Activated CD4-positive, alpha-beta T cell treated with anti-CD3 and anti-CD28 coated beads for 4 hours (primary cell): ENCODE measurements at regions not wholly inside any gene's neighbourhood (a gene's known extent, or its start where the extent isn't known, plus 50 kb on each side); places are given as distances from the start of the nearest gene placed in this dataset.
"Not testable (repeated sequence)": the region's sequence is repeated elsewhere in the genome, so short reads cannot be mapped to it uniquely, and the experiment has no call there.

Experiments
- DNase-seq, 2 donors: peaks; one replicate each; pipeline ENCODE4 v3.0.0-alpha.2; 2020

DNA sequence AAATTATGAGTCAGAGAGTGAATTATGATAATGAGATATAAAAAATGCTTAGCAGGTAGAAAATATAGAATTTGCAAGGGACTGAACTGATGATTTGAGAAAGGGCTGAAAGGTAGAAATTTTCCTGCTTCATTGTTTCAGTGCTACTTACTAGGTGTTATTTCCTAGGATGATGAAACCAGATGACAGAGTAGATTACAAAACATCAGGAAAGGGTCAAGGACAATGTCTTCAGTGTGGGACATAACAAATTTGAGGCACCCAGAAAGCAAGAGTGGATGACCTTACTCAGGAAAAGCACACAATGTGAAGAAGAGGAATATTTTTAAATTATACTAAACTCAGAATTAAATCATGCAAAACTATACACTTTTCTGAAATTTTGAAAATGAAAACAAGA is 102.1 kb downstream of the SHCBP1 start:
- DNase-seq = no peak

DNA sequence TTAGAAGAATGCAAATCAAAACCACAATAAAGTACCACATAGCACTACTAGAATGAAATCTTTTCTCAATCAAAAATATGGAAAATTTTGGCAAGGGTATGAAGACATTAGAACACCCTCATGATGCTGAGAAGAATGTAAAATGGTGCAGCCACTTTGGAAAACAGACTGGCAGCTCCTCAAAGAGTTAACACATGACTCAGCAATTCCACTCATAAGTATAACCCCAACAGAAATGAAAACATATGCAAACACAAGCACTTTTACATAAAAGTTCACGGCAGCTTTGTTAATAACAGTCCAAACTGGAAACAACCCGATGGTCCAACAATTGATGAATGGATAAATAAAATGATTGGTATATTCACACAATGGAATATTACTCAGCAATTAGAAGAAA is 124.5 kb downstream of the SHCBP1 start:
- no peak for DNase-seq

DNA sequence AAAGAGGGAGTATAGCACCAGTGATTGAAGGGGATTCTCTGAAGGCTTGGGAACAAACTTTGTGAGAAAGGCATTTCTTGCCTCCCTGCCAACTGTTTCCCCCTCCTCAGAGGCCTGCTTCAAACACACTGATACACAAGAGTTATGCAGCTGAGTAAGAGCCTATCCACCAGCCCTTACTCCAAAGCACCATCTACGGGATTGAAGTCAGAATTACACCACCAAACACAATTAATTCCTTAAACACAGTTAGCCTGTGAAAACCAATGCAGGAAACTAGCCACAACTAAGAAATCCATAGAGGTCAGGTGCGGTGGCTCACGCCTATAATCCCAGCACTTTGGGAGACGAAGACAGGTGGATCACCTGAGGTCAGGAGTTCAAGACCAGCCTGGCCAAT is 138.3 kb downstream of the SHCBP1 start:
- no peak for DNase-seq

DNA sequence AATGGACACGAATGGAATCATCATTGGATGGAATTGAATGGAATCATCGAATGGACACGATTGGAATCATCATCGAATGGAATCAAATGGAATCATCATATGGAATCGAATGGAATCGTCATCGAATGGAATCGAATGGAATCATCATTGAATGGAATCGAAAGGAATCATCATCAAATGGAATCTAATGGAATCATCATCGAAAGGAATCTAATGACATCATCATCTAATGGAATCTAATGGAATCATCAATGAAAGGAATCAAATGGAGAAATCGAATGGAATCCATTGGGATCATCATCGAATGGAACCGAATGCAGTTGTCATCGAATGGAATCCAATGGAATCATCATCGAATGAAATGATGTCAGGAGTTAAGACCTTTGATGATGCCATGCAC is 154.9 kb downstream of the SHCBP1 start:
- no peak for DNase-seq

DNA sequence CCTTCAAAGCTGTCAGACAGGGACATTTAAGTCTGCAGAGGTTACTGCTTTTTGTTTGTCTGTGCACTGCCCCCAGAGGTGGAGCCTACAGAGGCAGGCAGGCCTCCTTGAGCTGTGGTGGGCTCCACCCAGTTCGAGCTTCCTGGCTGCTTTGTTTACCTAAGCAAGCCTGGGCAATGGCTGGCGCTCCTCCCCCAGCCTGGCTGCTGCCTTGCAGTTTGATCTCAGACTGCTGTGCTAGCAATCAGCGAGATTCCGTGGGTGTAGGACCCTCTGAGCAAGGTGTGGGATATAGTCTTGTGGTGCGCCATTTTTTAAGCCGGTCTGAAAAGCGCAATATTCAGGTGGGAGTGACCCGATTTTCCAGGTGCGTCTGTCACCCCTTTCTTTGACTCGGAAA is 166.4 kb downstream of the SHCBP1 start:
- not testable (repeated sequence) for DNase-seq

DNA sequence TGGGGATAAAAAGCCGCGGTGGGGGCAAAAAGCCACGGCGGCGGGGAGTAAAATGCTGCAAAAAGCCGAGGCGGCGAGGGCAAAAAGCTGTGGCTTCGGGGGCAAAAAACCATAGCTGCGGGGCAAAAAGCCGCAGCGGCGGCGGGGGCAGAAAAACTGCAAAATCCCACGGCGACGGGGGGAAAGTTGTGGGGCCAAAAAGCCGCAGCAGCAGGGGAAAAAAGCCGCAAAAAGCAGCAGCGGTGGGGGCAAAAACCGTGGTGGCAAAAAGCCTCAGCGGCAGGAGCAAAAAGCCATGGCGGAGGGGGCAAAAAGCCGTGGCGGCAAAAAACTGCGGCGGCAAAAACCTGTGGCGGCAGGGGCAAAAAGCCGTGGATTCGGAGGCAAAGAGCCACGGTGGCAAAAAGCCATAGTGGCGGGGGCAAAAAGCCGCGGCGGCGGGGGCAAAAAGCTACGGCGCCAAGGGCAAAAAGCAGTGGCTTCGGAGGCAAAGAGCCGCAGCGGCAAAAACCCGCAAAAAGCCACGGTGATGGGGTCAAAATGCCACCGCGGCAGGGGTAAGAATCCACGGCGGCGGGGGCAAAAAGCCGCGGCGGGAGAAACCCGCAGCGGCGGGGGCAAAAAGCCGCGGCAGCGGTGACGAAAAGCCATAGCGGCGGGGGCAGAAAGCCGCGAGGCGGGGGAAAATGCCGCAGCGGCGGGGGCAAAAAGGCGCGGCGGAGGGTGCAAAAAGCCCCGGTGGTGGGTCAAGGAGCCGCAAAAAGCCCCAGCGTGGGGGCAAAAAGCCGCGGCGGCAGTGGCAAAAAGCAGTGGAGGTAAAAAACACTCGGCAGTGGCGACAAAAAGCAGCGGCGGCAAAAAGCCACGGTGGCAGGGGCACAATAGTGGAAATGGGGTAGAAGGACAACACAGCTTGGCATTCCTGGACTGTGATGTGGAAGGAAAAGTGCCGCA is 192.8 kb downstream of the SHCBP1 start:
- no peak for DNase-seq

DNA sequence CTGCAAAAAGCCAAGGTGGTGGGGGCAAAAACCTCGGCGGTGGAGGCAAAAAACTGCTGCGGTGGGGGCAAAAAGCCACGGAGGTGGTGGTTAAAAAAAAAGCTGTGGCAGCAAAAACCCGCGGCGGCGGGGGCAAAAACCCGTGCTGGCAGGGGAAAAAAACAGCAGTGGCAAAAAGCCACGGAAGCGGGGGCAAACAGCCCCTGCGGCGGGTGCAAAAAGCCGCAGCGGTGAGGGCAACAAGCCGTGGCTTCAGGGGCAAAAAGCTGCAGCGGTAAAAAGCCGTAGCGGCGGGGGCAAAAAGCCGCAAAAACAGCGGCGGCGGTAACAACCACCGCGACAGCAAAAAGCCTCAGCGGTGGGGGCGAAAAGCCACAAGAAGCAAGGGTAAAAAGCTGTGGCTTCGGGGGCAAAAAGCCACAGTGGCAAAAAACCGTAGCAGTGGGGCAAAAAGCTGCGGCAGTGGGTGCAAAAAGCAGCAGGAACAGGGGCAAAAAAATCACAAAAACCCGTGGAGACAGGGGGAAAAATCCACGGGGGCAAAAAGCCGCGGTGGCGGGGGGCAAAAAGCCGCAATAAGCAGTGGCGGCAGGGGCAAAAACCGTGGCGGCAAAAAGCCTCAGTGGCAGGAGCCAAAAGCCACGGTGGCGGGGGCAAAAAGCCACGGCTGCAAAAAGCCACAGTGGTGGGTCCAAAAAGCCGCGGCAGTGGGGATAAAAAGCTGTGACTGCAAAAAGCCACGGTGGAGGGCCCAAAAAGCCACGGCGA is 193.7 kb downstream of the SHCBP1 start:
- no peak for DNase-seq

DNA sequence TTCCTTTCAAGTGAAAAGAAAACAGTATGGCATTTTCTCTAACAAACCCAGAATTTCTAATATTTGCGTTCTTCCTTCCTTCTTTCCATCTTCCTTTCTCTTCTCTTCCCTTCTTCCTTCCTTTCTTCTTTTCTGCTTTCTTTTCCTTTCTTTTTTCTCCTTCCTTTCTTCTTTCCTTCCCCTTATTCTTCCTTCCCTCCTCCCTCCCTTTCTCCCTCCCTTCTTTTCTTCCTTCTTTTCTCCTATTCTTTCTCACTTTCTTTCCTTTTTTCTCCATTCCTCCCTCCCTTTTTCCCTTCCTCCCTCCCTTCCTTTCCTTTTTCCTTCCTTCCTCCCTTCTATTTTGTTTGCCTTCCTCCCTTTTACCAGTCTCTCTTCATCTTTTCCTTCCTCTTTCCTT is 194.8 kb downstream of the SHCBP1 start:
- no peak for DNase-seq

DNA sequence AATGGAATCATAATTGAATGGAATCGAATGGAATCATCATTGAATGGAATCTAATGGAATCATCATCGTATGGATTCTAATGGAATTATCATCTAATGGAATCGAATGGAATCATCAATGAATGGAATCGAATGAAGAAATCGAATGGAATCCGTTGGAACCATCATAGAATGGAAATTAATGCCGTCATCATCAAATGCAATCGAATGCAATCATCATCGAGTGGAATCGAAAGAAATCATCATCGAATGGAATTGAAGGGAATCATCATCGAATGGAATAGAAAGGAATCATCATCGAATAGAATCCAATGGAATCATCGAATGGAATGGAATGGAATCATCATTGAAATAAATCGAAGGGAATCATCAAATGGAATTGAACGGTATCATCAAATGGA is 217.2 kb downstream of the SHCBP1 start:
- no peak for DNase-seq

DNA sequence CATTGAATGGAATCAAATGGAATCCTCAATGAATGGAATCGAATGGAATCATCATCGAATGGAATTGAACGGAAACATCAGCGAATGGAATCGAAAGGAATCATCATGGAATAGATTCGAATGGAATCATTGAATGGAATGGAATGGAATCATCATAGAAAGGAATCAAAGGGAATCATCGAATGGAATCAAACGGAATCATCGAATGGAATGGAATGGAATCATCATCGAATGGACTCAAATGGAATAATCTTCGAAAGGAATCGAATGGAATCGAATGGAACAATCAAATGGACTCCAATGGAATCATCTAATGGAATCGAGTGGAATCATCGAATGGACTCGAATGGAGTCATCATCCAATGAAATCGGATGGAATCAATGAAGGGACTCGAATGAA is 222.6 kb downstream of the SHCBP1 start:
- peak in 1 of 2 donors; percentile 50 for DNase-seq

DNA sequence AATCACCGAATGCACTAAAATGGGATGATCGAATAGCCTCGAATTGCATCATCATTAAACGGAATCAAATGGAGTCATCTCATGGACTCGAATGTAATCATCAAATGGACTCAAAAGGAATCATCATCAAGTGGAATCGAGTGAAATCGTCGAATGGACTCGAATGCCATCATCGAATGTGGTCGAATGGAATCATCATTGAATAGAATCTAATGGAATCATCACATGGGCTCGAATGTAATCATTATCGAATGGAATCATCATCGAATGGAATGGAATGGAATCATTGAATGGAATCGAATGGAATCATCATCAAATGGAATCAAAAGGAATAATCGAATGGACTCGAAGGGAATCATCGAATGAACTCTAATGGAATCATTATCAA is 224.3 kb downstream of the SHCBP1 start:
- DNase-seq = not testable (repeated sequence)

DNA sequence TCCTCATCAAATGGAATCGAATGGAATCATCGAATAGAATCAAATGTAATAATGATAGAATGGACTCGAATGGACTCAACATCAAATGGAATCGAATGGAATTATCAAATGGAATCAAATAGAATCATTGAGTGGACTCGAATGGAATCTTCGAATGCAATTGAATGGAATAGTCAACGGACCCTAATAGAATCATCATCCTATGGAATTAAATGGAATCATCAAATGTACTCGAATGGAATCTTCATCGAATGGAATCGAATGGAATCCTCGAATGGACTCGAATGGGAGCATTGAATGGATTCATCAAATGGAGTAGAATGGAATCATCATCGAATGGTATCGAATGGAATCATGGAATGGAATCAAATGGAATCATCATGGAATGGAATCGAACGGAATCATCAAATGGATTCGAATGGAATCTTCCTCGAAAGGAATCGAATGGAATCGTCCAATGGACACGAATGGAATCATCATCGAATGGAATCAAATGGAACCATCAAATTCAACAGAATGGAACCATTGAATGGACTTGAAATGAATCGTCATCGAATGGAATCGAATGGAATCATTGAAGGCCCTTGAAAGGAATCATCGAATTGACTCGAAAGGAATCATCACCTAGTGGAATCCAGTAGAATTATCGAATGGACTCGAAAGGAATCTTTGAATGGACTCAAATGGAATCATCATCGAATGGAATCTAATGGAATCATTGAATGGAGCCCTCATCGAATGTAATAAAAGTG is 224.9 kb downstream of the SHCBP1 start:
- DNase-seq = not testable (repeated sequence)

DNA sequence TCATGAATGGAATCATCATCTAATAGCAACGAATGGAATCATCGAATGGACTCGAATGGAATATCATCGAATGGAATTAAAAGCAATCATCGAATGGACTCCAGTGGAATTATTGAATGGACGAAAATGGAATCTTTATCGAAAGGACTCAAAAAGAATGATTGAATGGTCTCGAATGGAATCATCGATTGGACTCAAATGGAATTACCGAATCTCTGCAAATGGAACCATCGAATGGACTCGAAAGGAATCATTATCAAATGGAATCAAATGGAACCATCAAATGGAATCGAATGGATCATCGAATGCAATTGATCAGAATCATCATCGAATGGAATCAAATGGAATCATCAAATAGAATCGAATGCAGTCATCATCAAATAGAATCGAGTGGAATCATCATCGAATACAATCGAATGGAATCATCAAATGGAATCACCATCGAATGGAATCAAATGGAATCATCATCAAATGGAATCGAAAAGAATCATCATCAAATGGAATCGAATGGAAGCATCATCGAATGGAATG is 225.7 kb downstream of the SHCBP1 start:
- not testable (repeated sequence) for DNase-seq

DNA sequence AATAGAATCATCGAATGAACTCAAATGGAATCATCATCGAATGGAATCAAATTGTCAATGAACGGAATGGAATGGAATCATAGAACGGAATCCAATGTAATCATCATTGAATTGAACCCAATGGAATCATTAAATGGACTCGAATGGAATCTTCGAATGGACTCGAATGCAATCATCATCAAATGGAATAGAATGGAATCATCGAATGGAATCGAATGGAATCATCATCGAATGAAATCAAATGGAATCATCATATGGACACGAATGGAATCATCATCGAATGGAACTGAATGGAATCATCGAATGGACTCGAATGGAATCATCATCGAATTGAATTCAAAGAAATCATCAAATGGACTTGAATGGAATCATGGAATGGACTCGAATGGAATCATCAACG is 226.2 kb downstream of the SHCBP1 start:
- not testable (repeated sequence) for DNase-seq

DNA sequence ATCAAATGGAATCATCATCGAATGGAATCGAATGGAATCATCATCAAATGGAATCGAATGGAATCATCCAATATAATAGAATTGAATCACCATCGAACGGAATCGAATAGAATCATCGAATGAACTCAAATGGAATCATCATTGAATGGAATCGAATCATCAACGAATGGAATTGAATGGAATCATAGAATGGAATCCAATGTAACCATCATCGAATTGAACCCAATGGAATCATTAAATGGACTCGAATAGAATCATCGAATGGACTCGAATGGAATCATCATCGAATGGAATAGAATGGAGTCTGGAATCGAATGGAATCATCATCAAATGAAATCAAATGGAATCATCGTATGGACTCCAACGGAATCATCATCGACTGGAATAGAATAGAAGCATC is 227.0 kb downstream of the SHCBP1 start:
- DNase-seq = peak in 1 of 2 donors; percentile 28

DNA sequence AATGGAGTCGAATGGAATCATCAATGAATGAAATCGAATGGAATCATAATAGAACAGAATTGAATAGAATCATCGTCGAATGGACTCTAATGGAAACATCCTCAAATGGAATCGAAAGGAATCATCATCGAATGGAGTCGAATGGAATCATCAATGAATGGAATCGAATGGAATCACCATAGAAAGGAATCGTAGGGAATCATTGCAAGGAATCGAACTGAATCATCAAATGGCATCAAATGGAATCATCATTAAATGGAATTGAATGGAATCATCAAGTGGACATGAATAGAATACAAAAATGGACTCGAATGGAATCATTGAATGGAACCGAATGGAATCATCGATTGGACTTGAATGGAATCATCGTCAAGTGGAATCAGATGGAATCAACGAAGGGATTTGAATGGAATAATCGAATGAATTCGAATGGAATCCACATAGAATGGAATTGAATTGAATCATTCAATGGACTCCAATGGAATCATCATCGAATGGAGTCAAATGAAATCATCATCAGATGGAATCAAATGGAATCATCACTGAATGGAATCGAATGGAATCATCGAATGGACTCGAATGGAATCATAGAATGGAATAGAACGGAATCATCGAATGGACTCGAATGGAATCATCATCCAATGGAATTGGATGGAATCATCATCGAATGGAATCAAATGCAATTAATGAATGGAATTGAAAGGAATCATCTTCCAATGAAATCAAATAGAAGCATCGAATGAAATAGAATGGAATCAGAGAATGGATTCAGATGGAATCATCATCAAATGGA is 228.1 kb downstream of the SHCBP1 start:
- DNase-seq = peak; percentile 25 to 26

DNA sequence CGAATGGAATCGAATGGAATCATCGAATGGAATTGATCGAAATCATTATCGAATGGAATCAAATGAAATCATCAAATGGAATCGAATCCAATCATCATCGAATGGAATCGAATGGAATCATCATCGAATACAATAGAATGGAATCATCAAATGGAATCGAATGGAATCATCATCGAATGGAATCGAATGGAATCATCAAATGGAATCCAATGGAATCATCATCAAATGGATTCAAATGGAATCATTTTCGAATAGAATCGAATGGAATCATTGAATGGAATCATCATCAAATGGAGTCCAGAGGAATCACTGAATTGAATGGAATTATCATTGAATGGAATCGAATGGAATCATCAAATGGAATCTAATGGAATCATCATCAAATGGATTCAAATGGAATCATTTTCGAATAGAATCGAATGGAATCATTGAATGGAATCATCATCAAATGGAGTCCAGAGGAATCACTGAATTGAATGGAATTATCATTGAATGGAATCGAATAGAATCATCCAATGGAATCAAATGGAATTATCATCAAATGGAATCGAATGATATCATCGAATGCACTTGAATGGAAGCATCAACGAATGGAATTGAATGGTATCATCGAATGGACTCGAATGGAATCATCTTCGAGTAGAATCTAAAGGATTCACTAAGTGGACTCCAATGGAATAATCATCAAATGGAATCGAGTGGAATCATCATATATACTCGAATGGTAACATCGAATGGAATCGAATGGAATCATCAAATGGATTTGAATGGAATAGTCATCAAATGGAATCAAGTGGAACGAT is 230.3 kb downstream of the SHCBP1 start:
- peak; percentile 52 to 61 for DNase-seq

DNA sequence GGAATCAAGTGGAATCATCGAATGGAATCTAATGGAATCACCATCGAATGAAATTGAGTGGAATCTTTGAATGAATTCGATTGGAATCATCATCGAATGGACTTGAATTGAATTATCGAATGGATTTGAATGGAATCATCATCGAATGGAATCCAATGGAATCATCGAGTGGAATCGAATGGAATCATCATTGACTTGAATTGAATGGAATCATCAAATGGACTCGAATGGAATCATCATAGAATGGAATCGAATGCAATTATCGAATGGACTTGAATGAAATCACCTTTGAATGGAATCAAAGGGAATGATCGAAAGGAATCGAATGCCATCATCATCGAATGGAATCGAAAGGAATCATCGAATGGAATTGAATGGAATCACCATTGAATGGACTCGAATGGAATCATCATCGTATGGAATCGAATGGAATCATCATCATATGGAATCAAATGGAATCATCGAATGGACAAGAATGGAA is 231.6 kb downstream of the SHCBP1 start:
- DNase-seq = peak; percentile 81 to 84

DNA sequence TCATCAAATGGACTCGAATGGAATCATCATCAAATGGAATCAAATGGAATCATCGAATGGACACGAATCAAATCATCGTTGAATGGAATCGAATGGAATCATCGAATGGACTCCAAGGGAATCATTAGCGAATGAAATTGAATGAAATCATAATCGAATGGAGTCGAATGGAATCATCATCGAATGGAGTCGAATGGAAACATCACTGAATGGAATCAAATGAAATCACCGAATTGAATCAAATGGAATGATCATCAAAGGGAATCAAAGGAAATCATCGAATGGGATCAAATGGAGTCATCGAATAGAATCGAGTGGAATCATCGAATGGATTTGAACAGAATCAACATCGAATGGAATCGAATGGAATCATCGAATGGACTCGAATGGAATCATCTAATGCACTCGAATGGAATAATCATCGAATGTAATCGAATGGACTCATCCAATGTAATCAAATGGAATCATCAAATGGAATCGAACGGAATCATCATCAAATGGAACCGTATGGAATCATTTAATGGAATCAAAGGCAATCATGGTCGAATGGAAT is 232.2 kb downstream of the SHCBP1 start:
- peak in 1 of 2 donors; percentile 30 for DNase-seq

DNA sequence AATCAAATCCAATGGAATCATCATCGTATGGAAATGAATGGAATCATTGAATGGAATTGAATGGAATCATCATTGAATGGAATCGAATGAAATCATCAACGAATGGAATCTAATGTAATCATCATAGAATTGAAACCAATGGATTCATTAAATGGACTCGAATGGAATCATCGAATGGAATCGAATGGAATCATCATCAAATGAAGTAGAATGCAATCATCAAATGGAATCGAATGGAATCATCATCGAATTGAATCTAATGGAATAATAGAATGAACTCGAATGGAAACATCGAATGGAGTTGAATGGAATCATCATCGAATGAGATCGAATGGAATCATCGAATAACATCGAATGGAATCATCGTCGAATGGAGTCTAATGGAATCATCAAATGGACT is 232.8 kb downstream of the SHCBP1 start:
- not testable (repeated sequence) for DNase-seq

DNA sequence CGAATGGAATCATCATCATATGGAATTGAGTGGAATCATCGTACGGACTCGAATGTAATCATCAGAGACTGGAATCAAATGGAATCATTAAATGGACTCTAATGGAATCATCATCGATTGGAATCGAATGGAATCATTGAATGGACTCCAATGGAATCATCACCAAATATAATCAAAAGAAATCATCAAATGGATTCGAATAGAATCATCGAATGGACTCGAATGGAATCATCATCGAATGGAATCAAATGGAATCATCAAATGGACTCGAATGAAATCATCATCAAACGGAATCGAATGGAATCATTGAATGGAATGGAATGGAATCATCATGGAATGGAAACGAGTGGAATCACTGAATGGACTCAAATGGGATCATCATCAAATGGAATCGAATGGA is 233.5 kb downstream of the SHCBP1 start:
- peak; percentile 79 for DNase-seq
